Esophagus muscularis mucosa (tissue), 3 donors: ENCODE measurements at regions not wholly inside any gene's neighbourhood (a gene's known extent, or its start where the extent isn't known, plus 50 kb on each side); places are given as distances from the start of the nearest gene placed in this dataset.

Experiments
- POLR2AphosphoS5 ChIP-seq, 2 donors: sonication (generic); formaldehyde crosslinking; IDR thresholded peaks; one replicate each; pipeline ENCODE4 v1.6.1; 2017; ENCODE audit warnings: antibody characterized with exemption in 2 of 2
- TF ChIP-seq, protein P1 (sequence below), 3 experiments: fragments of 200-600 bp in 2 of 3; fragments of 450-650 bp in 1 of 3; sonication (generic) in 2 of 3; IDR thresholded peaks; one replicate each; pipeline ENCODE4 v1.5.1; 2017 to 2019; ENCODE audit warnings: antibody characterized with exemption in 3 of 3, mild to moderate bottlenecking in 2 of 3, moderate library complexity in 1 of 3

DNA sequence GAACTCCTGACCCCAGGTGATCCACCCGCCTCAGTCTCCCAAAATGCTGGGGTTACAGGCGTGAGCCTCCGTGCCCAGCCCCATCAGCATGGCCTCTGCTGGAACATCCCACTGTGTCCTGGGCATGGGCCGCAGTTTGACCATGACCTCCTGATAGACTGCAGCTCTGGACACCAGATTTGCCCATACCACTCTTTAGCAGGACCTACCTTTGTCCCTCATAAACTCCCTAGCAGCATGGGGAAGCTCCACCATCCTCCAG lies 92.6 kb downstream of the MYCN start:
- TF ChIP-seq POLR2AphosphoS5 (IDR thresholded peaks at IDR 0.05) = no peak
- TF ChIP-seq, protein P1, sequence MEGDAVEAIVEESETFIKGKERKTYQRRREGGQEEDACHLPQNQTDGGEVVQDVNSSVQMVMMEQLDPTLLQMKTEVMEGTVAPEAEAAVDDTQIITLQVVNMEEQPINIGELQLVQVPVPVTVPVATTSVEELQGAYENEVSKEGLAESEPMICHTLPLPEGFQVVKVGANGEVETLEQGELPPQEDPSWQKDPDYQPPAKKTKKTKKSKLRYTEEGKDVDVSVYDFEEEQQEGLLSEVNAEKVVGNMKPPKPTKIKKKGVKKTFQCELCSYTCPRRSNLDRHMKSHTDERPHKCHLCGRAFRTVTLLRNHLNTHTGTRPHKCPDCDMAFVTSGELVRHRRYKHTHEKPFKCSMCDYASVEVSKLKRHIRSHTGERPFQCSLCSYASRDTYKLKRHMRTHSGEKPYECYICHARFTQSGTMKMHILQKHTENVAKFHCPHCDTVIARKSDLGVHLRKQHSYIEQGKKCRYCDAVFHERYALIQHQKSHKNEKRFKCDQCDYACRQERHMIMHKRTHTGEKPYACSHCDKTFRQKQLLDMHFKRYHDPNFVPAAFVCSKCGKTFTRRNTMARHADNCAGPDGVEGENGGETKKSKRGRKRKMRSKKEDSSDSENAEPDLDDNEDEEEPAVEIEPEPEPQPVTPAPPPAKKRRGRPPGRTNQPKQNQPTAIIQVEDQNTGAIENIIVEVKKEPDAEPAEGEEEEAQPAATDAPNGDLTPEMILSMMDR (IDR thresholded peaks at IDR 0.05) = no peak
